Neural crest cell (in vitro differentiated cells): ENCODE measurements at regions not wholly inside any gene's neighbourhood (a gene's known extent, or its start where the extent isn't known, plus 50 kb on each side); places are given as distances from the start of the nearest gene placed in this dataset.
"Not testable (repeated sequence)": the region's sequence is repeated elsewhere in the genome, so short reads cannot be mapped to it uniquely, and the experiment has no call there.

Experiments used
- DNase-seq: peaks from one replicate; pipeline ENCODE4 v3.0.0; 2021; ENCODE audit warnings: low read depth, mixed read lengths, low spot score
- H3K27ac Mint-ChIP-seq: one replicate; pipeline ENCODE4 v1.8.0; 2021; ENCODE audit warnings: mild to moderate bottlenecking, mixed read lengths; ENCODE audit not compliant: unreplicated experiment
- H3K27me3 Mint-ChIP-seq: 2 replicates; pipeline ENCODE4 v1.8.0; 2021; ENCODE audit warnings: low read depth, mild to moderate bottlenecking, mixed read lengths
- H3K36me3 Mint-ChIP-seq: 2 replicates; pipeline ENCODE4 v1.8.0; 2021; ENCODE audit warnings: low read depth, mild to moderate bottlenecking, mixed read lengths
- H3K4me1 Mint-ChIP-seq: 2 replicates; pipeline ENCODE4 v1.8.0; 2021; ENCODE audit warnings: mixed read lengths
- H3K4me3 Mint-ChIP-seq: one replicate; pipeline ENCODE4 v1.8.0; 2021; ENCODE audit warnings: mild to moderate bottlenecking, mixed read lengths
- H3K9me3 Mint-ChIP-seq: 2 replicates; pipeline ENCODE4 v1.8.0; 2021; ENCODE audit warnings: mixed read lengths
- CTCF ChIP-seq: fragments of 200-600 bp; sonication (generic); conservative IDR thresholded peaks from 2 replicates; pipeline ENCODE4 v1.5.0; 2021; ENCODE audit warnings: antibody characterized with exemption, mild to moderate bottlenecking

GRCh38 chr2:109669731-109670130 lies 55.6 kb downstream of the SOWAHC start:
- Mint-ChIP-seq H3K4me3 (no peak overlapping the region), H3K4me1 (peaks cover 2% of the 10 kb centered on the region), H3K36me3 (no peaks in the 10 kb centered on the region), H3K27me3 (no peaks in the 10 kb centered on the region), H3K27ac (no peak overlapping the region), H3K9me3 (no peaks in the 10 kb centered on the region)
- no peak for DNase-seq
- no peak for TF ChIP-seq CTCF

DNA sequence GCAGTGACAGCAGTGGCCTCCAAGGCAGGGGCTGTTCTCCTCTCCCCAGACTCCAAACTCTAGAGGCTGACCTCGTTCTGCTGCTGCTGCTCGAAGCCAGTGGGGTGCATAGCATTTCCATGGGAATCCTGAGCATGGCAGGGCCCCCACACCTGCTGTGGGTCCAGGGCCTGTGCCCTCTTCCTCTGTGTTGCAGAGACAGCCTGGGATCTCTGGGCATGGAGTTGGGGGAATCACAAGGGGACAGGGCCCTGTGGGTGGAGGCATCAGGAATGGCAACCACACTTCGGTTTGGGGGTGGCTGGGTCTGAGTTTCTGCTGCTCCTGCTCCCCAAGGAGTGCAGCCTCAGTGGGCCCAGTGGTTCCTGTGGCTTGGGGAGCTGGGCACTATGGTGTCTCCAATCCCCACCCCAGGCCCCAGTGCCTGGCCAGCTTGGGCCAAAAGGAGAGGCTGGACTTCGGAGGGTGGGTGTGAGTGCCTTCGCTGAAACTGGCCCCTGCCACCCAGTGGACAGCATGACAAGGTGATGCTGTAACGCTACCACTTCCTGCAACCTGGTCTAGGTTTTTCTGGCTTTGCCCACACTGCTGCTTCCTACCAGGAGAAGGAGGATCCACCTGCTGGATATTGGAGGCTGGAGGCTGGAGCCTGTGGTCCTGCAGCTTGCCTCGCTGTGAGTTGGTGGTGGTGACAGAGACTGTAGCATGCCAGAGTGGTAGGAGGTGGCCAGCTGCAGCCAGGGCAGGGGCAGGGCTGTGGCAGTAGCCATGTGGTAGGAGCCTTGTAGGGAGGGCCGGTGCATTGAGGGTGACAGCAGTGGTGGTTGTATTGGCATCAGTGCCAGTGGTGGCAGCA lies 56.6 kb downstream of the SOWAHC start:
- Mint-ChIP-seq H3K4me1 (peaks cover 10% of the 10 kb centered on the region), H3K4me3 (no peak overlapping the region), H3K36me3 (no peaks in the 10 kb centered on the region)

GRCh38 chr2:109674894-109675534 lies 60.9 kb downstream of the SOWAHC start:
- no peaks in the 10 kb centered on the region for H3K27me3 Mint-ChIP-seq
- H3K9me3 Mint-ChIP-seq, result no peaks in the 10 kb centered on the region
- DNase-seq, result no peak
- peaks cover 51% of the 10 kb centered on the region for H3K4me1 Mint-ChIP-seq
- TF ChIP-seq CTCF, result no peak
- no peak overlapping the region for H3K4me3 Mint-ChIP-seq
- no peaks in the 10 kb centered on the region for H3K36me3 Mint-ChIP-seq
- no peak overlapping the region for H3K27ac Mint-ChIP-seq

More for the DNA sequence above, 56.6 kb downstream of the SOWAHC start:
- no peak for DNase-seq
- no peak for TF ChIP-seq CTCF
- Mint-ChIP-seq H3K27me3 (no peaks in the 10 kb centered on the region), H3K27ac (no peak overlapping the region), H3K9me3 (no peaks in the 10 kb centered on the region)

GRCh38 chr2:109675666-109676345 lies 61.6 kb downstream of the SOWAHC start:
- Mint-ChIP-seq H3K36me3 (no peaks in the 10 kb centered on the region), H3K27me3 (no peaks in the 10 kb centered on the region), H3K4me3 (no peak overlapping the region), H3K9me3 (no peaks in the 10 kb centered on the region), H3K27ac (peak overlapping the region; percentile 91), H3K4me1 (peaks cover 53% of the 10 kb centered on the region)
- TF ChIP-seq CTCF, result no peak
- no peak for DNase-seq

DNA sequence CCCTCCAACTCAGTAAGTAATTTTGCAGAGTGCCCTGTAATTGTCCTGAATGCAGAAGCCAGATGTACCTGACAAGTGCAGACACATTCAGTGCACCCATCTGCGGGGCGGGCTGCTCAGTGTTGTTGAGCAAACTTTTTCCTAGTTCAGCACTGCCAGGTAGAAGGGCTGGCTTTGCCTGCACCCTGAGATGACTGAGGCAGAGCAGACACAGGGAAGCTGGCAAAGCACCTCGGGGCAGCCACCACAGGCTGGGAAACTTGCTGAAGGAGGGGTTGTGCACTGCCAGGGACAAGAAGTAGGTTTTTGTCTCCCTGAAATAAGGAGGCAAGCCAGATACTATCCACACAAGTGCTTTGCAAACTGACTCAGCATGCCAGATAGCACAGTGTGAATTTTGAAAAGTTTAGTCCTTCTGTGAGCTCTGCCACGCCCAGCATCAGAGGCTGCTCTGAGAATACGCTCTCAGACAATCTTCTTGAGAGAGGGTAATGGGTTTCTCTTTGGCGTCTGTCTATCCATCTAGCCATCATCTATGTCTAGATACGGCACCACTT lies 62.3 kb downstream of the SOWAHC start:
- no peaks in the 10 kb centered on the region for H3K9me3 Mint-ChIP-seq
- no peak for DNase-seq
- H3K4me1 Mint-ChIP-seq, result peaks cover 59% of the 10 kb centered on the region
- no peak overlapping the region for H3K27ac Mint-ChIP-seq
- no peaks in the 10 kb centered on the region for H3K27me3 Mint-ChIP-seq
- no peak for TF ChIP-seq CTCF
- H3K36me3 Mint-ChIP-seq, result no peaks in the 10 kb centered on the region
- peak overlapping the region; percentile 72 for H3K4me3 Mint-ChIP-seq

- peak overlapping the region; percentile 72 for H3K4me3 Mint-ChIP-seq
- peak overlapping the region; percentile 85 for H3K27ac Mint-ChIP-seq
- peaks cover 60% of the 10 kb centered on the region for H3K4me1 Mint-ChIP-seq
Observed at GRCh38 chr2:109677121-109677731, 63.1 kb downstream of the SOWAHC start.

More at GRCh38 chr2:109677121-109677731, 63.1 kb downstream of the SOWAHC start:
- DNase-seq, result peak; percentile 42
- H3K36me3 Mint-ChIP-seq, H3K27me3 Mint-ChIP-seq, H3K9me3 Mint-ChIP-seq: not testable (repeated sequence)
